Ovary (tissue), 3 donors: ENCODE measurements at regions not wholly inside any gene's neighbourhood (a gene's known extent, or its start where the extent isn't known, plus 50 kb on each side); places are given as distances from the start of the nearest gene placed in this dataset.

ENCODE experiments used
- EP300 ChIP-seq: sonication (generic); formaldehyde crosslinking; IDR thresholded peaks from one replicate; pipeline ENCODE4 v1.6.1; 2017; ENCODE audit warnings: antibody characterized with exemption
- TF ChIP-seq, protein P1 (sequence below), 3 donors: fragments of 450-650 bp in 2 of 3; fragments of 200-600 bp in 1 of 3; IDR thresholded peaks; one replicate each; pipeline versions ENCODE4 v1.5.1 to v1.8.0; 2016 to 2022; ENCODE audit warnings: antibody characterized with exemption in 3 of 3, mild to moderate bottlenecking in 1 of 3
- donor health status: DM: no; HTN: no; CAD: no.

GRCh38 chr12:97630875-97631274 lies 168.3 kb downstream of the RMST start:
- TF ChIP-seq, protein P1, sequence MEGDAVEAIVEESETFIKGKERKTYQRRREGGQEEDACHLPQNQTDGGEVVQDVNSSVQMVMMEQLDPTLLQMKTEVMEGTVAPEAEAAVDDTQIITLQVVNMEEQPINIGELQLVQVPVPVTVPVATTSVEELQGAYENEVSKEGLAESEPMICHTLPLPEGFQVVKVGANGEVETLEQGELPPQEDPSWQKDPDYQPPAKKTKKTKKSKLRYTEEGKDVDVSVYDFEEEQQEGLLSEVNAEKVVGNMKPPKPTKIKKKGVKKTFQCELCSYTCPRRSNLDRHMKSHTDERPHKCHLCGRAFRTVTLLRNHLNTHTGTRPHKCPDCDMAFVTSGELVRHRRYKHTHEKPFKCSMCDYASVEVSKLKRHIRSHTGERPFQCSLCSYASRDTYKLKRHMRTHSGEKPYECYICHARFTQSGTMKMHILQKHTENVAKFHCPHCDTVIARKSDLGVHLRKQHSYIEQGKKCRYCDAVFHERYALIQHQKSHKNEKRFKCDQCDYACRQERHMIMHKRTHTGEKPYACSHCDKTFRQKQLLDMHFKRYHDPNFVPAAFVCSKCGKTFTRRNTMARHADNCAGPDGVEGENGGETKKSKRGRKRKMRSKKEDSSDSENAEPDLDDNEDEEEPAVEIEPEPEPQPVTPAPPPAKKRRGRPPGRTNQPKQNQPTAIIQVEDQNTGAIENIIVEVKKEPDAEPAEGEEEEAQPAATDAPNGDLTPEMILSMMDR (IDR thresholded peaks at IDR 0.05) = no peak
- no peak for TF ChIP-seq EP300
